GM12875 (cell line): ENCODE measurements at regions not wholly inside any gene's neighbourhood (a gene's known extent, or its start where the extent isn't known, plus 50 kb on each side); places are given as distances from the start of the nearest gene placed in this dataset.

ENCODE experiments used
- H3K4me3 ChIP-seq: one replicate; pipeline ENCODE4 v1.5.1; 2011; ENCODE audit warnings: low read depth, low read length, control low read depth
- CTCF ChIP-seq: IDR thresholded peaks from 2 replicates; pipeline ENCODE4 v1.5.1; 2011; ENCODE audit warnings: low read depth, mild to moderate bottlenecking, control low read depth, inconsistent platforms, low read length, moderate library complexity, borderline replicate concordance; ENCODE audit not compliant: insufficient read depth

GRCh38 chr1:5220821-5221220 is 566.4 kb downstream of the AJAP1 start:
- no peak for TF ChIP-seq CTCF

GRCh38 chr1:5220421-5220820 is 566.0 kb downstream of the AJAP1 start:
- H3K4me3 ChIP-seq, result no peak overlapping the region
- no peak for TF ChIP-seq CTCF

More at GRCh38 chr1:5220821-5221220, 566.4 kb downstream of the AJAP1 start:
- H3K4me3 ChIP-seq, result no peak overlapping the region

GRCh38 chr1:5200006-5200405 is 545.6 kb downstream of the AJAP1 start:
- TF ChIP-seq CTCF, result no peak
- H3K4me3 ChIP-seq, result no peak overlapping the region

DNA sequence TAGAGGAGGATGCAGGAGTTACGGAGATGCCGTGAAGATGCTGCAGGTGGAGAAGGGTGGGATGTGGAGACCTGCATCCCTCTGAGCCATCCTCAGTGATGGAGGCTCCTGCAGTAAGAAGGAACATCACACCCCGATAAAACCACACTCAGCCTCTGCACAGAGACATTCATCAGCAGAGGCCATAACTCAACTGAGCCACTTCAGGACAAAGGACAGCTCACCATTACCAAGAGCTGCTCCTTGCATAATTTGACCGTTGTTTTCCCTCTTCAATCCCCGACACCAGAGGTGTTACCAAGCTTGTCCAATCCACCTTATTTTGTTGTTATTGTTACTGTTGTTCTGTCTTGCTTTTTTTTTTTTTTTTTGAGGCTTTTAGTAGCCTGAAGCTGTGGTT is 543.9 kb downstream of the AJAP1 start:
- no peak overlapping the region for H3K4me3 ChIP-seq
- TF ChIP-seq CTCF, result no peak

- no peak for TF ChIP-seq CTCF
- no peak overlapping the region for H3K4me3 ChIP-seq
These were observed 537.1 kb downstream of the AJAP1 start for GRCh38 chr1:5191470-5191869.

GRCh38 chr1:5189384-5189783 is 535.0 kb downstream of the AJAP1 start:
- no peak for TF ChIP-seq CTCF
- H3K4me3 ChIP-seq, result no peak overlapping the region

- no peak overlapping the region for H3K4me3 ChIP-seq
- no peak for TF ChIP-seq CTCF
These were observed 511.4 kb downstream of the AJAP1 start for GRCh38 chr1:5165762-5166161.
